ENCODE measurements at regions not wholly inside any gene's neighbourhood (a gene's known extent, or its start where the extent isn't known, plus 50 kb on each side); places are given as distances from the start of the nearest gene placed in this dataset.

DNA sequence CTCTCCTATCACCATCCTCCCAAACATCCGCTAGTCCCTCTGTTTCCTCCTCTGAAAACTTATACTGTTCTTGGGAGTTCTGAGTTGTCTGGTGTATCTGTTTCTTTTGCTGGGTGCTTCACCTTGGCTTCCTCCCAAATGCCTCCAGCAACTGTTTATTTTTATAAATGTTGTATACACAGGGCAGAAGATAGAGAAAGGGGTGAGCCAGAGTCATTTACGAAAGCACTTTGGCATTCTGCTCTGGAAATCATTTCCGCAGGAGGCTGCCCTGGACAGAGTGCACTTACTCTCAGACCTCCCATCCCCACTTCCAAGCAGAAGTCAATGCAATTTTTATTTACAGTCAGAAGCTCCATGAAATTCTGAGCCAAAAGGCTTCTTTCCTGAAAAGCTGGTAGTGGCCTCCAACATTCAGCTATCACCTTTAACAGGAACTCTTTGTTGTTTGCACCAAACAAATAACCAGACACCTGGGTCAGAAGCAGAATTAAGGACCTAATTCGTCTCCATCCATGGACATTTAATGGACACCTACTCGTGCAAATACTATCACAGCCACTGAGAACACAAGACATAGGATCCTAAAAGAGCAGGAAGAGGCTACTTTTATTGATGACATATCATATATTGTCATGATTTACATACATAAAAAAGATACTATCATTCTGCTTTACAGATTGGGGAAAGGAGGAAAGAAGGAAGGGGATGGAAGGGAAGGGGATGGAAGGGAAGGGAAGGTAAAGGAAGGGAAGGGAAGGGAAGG lies 229.5 kb upstream of the PAPPA start:
- ChIA-PET CTCF (no interaction called here), POLR2A (no interaction called here)
- no peak overlapping the region for H3K27ac ChIP-seq (ENCODE audit: low read length)
- H3K4me1 ChIP-seq (ENCODE audit: control insufficient read depth, insufficient read depth, low read length): no peaks in the 10 kb centered on the region
- intact Hi-C loops (cut with micrococcal nuclease; ENCODE audit: unreplicated experiment): no loop called here
- DNase-seq (ENCODE audit: low read depth, low spot score) (no peak), ATAC-seq (peak; percentile 56; the same call in 1 of the 2 replicates)
- no peaks in the 10 kb centered on the region for H3K27me3 ChIP-seq (ENCODE audit: control insufficient read depth, insufficient read depth, low read length)
- no TSS peak for BruUV-seq (replicated peaks)
- no peaks in the 10 kb centered on the region for H3K36me3 ChIP-seq (ENCODE audit: control insufficient read depth, insufficient read depth, low read length)
- in situ Hi-C loops (cut with HindIII; ENCODE audit: low pct_unique_long_range_greater_than_20kb, low sequenced_read_pairs): no loop called here
- no peak for TF ChIP-seq SIN3A (IDR thresholded peaks at IDR 0.05; ENCODE audit: borderline replicate concordance, insufficient read depth, low read depth, low read length)
- TF ChIP-seq TCF7L2 (IDR thresholded peaks at IDR 0.05; ENCODE audit: low read depth, low read length): no peak
- TF ChIP-seq, protein P1, sequence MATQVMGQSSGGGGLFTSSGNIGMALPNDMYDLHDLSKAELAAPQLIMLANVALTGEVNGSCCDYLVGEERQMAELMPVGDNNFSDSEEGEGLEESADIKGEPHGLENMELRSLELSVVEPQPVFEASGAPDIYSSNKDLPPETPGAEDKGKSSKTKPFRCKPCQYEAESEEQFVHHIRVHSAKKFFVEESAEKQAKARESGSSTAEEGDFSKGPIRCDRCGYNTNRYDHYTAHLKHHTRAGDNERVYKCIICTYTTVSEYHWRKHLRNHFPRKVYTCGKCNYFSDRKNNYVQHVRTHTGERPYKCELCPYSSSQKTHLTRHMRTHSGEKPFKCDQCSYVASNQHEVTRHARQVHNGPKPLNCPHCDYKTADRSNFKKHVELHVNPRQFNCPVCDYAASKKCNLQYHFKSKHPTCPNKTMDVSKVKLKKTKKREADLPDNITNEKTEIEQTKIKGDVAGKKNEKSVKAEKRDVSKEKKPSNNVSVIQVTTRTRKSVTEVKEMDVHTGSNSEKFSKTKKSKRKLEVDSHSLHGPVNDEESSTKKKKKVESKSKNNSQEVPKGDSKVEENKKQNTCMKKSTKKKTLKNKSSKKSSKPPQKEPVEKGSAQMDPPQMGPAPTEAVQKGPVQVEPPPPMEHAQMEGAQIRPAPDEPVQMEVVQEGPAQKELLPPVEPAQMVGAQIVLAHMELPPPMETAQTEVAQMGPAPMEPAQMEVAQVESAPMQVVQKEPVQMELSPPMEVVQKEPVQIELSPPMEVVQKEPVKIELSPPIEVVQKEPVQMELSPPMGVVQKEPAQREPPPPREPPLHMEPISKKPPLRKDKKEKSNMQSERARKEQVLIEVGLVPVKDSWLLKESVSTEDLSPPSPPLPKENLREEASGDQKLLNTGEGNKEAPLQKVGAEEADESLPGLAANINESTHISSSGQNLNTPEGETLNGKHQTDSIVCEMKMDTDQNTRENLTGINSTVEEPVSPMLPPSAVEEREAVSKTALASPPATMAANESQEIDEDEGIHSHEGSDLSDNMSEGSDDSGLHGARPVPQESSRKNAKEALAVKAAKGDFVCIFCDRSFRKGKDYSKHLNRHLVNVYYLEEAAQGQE (IDR thresholded peaks at IDR 0.05; ENCODE audit: insufficient read depth in 1 of 2, low read depth in 2 of 2, low read length in 1 of 2): no peak
- no peak for TF ChIP-seq POLR2AphosphoS5 (IDR thresholded peaks at IDR 0.05; ENCODE audit: low read depth, low read length)
- TF ChIP-seq, protein P2, sequence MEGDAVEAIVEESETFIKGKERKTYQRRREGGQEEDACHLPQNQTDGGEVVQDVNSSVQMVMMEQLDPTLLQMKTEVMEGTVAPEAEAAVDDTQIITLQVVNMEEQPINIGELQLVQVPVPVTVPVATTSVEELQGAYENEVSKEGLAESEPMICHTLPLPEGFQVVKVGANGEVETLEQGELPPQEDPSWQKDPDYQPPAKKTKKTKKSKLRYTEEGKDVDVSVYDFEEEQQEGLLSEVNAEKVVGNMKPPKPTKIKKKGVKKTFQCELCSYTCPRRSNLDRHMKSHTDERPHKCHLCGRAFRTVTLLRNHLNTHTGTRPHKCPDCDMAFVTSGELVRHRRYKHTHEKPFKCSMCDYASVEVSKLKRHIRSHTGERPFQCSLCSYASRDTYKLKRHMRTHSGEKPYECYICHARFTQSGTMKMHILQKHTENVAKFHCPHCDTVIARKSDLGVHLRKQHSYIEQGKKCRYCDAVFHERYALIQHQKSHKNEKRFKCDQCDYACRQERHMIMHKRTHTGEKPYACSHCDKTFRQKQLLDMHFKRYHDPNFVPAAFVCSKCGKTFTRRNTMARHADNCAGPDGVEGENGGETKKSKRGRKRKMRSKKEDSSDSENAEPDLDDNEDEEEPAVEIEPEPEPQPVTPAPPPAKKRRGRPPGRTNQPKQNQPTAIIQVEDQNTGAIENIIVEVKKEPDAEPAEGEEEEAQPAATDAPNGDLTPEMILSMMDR (IDR thresholded peaks at IDR 0.05): no peak
- no peaks in the 10 kb centered on the region for H3K9me3 ChIP-seq (ENCODE audit: control insufficient read depth, insufficient read depth, low read depth, low read length)
- H3K4me3 ChIP-seq (ENCODE audit: low read depth in 2 of 2, low read length in 2 of 2): no peak overlapping the region

DNA sequence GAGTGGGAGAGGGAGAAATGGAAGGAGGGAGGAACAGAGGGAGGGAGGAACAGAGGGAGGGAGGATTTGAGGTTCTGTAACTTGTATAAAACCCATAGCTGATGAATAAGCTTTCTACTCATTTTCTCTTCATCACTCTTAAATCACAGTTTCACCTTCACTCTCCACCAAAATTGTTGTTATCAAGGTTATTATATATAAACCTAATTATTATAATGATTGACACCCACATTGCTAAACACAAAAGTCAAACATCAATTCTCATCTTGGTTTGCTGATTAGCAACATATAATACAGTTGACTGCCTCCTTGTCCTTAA lies 229.0 kb upstream of the PAPPA start:
- no peaks in the 10 kb centered on the region for H3K36me3 ChIP-seq (ENCODE audit: control insufficient read depth, insufficient read depth, low read length)
- DNase-seq (ENCODE audit: low read depth, low spot score) (no peak), ATAC-seq (no peak)
- no peak overlapping the region for H3K27ac ChIP-seq (ENCODE audit: low read length)
- H3K9me3 ChIP-seq (ENCODE audit: control insufficient read depth, insufficient read depth, low read depth, low read length): no peaks in the 10 kb centered on the region
- CTCF ChIA-PET: no interaction called here
- H3K27me3 ChIP-seq (ENCODE audit: control insufficient read depth, insufficient read depth, low read length): no peaks in the 10 kb centered on the region
- in situ Hi-C loops (cut with HindIII; ENCODE audit: low pct_unique_long_range_greater_than_20kb, low sequenced_read_pairs) (no loop called here), intact Hi-C loops (cut with micrococcal nuclease; ENCODE audit: unreplicated experiment) (no loop called here)
- TF ChIP-seq TCF7L2 (IDR thresholded peaks at IDR 0.05; ENCODE audit: low read depth, low read length): no peak
- TF ChIP-seq, protein P1 (IDR thresholded peaks at IDR 0.05; ENCODE audit: insufficient read depth in 1 of 2, low read depth in 2 of 2, low read length in 1 of 2): no peak
- no peak for TF ChIP-seq SIN3A (IDR thresholded peaks at IDR 0.05; ENCODE audit: borderline replicate concordance, insufficient read depth, low read depth, low read length)
- TF ChIP-seq POLR2AphosphoS5 (IDR thresholded peaks at IDR 0.05; ENCODE audit: low read depth, low read length): no peak
- TF ChIP-seq, protein P2 (IDR thresholded peaks at IDR 0.05): no peak
- no TSS peak for BruUV-seq (replicated peaks)
- H3K4me1 ChIP-seq (ENCODE audit: control insufficient read depth, insufficient read depth, low read length): no peaks in the 10 kb centered on the region
- H3K4me3 ChIP-seq (ENCODE audit: low read depth in 2 of 2, low read length in 2 of 2): no peak overlapping the region
- POLR2A ChIA-PET: no interaction called here
